Right atrium auricular region (tissue), 2 donors: ENCODE measurements at regions not wholly inside any gene's neighbourhood (a gene's known extent, or its start where the extent isn't known, plus 50 kb on each side); places are given as distances from the start of the nearest gene placed in this dataset.

Experiments
- DNase-seq: peaks from one replicate; pipeline ENCODE4 v3.0.0-alpha.2; 2019; ENCODE audit warnings: low spot score
- H3K27ac ChIP-seq, 2 donors: fragments of 200-600 bp; sonication (generic); 1 replicate in 1 of 2; 2 replicates in 1 of 2; pipeline ENCODE4 v1.5.1; 2016 to 2019
- H3K27me3 ChIP-seq, 2 donors: fragments of 200-600 bp; sonication (generic); one replicate each; pipeline versions ENCODE4 v1.5.1 to v1.6.0; 2017 to 2019
- H3K36me3 ChIP-seq: fragments of 200-600 bp; sonication (generic); one replicate; pipeline ENCODE4 v1.5.1; 2016
- H3K4me1 ChIP-seq, 2 donors: fragments of 200-600 bp; sonication (generic); one replicate each; pipeline versions ENCODE4 v1.5.1 to v1.6.0; 2017 to 2019
- H3K4me3 ChIP-seq, 2 donors: fragments of 200-600 bp; sonication (generic); 1 replicate in 1 of 2; 2 replicates in 1 of 2; pipeline ENCODE4 v1.5.1; 2017 to 2019; ENCODE audit warnings: mild to moderate bottlenecking in 1 of 2, moderate library complexity in 1 of 2
- H3K9me3 ChIP-seq, 2 donors: fragments of 200-600 bp; sonication (generic); one replicate each; pipeline ENCODE4 v1.5.1; 2019
- TF ChIP-seq, protein P1 (sequence below), 2 donors: fragments of 200-600 bp; sonication (generic); IDR thresholded peaks; one replicate each; pipeline ENCODE4 v1.5.1; 2019; ENCODE audit warnings: antibody characterized with exemption in 2 of 2

DNA sequence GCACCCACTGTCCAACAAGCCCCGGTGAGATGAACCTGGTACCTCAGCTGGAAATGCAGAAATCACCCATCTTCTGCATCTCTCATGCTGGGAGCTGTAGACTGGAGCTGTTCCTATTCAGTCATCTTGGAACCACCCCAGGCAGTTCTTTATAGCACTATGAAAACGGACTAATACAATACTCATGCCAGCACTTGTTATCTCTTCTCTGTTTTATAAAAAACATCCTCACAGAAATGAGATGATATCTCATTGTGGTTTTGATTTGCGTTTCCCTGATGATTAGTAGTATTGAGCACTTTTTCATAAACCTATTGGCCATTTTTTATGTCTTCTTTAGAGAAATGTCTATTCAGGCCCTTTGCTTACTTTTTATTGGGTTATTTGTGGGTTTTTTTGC is 156.2 kb upstream of the ARPP21 start:
- Histone ChIP-seq H3K4me3 (no peak overlapping the region), H3K4me1 (no peaks in the 10 kb centered on the region), H3K27me3 (no peaks in the 10 kb centered on the region), H3K27ac (no peak overlapping the region), H3K36me3 (no peaks in the 10 kb centered on the region), H3K9me3 (no peaks in the 10 kb centered on the region)
- DNase-seq: no peak
- TF ChIP-seq, protein P1, sequence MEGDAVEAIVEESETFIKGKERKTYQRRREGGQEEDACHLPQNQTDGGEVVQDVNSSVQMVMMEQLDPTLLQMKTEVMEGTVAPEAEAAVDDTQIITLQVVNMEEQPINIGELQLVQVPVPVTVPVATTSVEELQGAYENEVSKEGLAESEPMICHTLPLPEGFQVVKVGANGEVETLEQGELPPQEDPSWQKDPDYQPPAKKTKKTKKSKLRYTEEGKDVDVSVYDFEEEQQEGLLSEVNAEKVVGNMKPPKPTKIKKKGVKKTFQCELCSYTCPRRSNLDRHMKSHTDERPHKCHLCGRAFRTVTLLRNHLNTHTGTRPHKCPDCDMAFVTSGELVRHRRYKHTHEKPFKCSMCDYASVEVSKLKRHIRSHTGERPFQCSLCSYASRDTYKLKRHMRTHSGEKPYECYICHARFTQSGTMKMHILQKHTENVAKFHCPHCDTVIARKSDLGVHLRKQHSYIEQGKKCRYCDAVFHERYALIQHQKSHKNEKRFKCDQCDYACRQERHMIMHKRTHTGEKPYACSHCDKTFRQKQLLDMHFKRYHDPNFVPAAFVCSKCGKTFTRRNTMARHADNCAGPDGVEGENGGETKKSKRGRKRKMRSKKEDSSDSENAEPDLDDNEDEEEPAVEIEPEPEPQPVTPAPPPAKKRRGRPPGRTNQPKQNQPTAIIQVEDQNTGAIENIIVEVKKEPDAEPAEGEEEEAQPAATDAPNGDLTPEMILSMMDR (IDR thresholded peaks at IDR 0.05): no peak

DNA sequence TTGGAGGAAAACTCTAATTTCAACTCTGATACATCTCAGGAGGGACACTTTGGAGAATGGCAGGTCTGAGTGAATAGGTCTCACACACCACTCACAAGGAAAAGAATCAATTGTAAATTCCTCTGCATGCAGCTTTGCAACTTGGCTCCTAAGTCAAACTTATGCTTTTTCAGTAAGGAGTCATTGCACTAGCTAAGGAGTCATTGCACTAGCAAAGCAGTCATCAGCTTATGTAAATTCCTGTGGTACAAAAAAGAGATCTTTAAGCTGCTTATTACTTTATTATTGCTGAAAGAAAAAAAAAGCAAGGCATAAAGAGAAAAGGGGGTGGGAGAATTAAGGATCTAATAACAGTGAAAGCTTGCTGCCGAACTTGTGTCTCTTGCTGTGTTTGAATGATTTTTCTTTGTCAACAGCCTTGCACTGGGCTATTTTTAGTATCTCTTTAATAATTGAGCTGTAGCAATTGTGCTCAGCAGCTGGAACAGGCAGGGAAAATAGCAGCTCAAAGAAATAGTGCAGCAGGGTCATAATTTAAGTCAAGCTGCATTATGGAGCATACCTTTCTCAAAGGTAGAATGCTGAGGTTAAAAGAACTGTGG is 154.3 kb upstream of the ARPP21 start:
- H3K36me3 ChIP-seq: no peaks in the 10 kb centered on the region
- H3K27me3 ChIP-seq: no peaks in the 10 kb centered on the region
- no peak overlapping the region for H3K27ac ChIP-seq
- no peak for DNase-seq
- TF ChIP-seq, protein P1 (IDR thresholded peaks at IDR 0.05): no peak
- no peak overlapping the region for H3K4me3 ChIP-seq
- no peaks in the 10 kb centered on the region for H3K4me1 ChIP-seq
- no peaks in the 10 kb centered on the region for H3K9me3 ChIP-seq

DNA sequence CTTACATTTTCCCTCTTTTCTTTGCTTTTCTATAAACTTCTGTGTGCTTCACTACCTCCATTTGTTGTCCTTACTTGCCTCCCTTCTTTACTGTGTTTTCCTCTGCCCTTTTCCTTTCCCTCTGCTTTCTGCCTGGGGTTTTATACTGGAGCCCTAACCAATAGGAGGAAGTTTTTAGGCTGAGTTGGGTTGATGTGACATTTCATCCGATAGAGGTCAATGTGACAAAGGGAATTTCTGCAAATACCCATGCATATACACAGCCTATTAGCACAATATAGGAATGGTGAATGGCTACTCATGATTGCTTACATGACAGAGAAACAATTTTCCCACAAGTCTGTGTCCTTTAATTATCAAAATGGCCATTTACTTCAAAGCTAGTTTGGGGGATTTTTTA is 153.0 kb upstream of the ARPP21 start:
- TF ChIP-seq, protein P1 (IDR thresholded peaks at IDR 0.05): no peak
- DNase-seq: no peak
- no peaks in the 10 kb centered on the region for H3K9me3 ChIP-seq
- no peaks in the 10 kb centered on the region for H3K27me3 ChIP-seq
- no peak overlapping the region for H3K27ac ChIP-seq
- no peak overlapping the region for H3K4me3 ChIP-seq
- H3K4me1 ChIP-seq: no peaks in the 10 kb centered on the region
- no peaks in the 10 kb centered on the region for H3K36me3 ChIP-seq

DNA sequence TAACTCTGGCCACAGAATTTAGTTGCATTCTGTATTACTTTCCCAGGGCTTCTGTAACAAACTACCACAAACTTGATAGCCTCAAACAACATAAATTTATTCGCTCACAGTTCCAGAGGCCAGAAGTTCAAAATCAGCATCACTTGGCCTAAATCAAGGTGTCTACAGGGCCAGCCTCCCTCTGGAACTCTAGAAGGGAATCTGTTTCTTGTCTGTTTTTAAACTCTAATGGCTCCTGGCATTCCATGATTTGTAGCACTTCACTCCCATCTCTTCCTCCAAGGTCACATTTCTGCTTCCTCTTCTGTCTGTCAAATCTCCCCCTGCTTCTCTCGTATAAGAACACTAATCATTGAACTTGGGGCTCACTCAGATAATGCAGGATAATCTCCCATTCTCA is 151.9 kb upstream of the ARPP21 start:
- DNase-seq: no peak
- no peak overlapping the region for H3K4me3 ChIP-seq
- H3K9me3 ChIP-seq: no peaks in the 10 kb centered on the region
- no peaks in the 10 kb centered on the region for H3K27me3 ChIP-seq
- no peaks in the 10 kb centered on the region for H3K4me1 ChIP-seq
- TF ChIP-seq, protein P1 (IDR thresholded peaks at IDR 0.05): no peak
- no peak overlapping the region for H3K27ac ChIP-seq
- no peaks in the 10 kb centered on the region for H3K36me3 ChIP-seq

DNA sequence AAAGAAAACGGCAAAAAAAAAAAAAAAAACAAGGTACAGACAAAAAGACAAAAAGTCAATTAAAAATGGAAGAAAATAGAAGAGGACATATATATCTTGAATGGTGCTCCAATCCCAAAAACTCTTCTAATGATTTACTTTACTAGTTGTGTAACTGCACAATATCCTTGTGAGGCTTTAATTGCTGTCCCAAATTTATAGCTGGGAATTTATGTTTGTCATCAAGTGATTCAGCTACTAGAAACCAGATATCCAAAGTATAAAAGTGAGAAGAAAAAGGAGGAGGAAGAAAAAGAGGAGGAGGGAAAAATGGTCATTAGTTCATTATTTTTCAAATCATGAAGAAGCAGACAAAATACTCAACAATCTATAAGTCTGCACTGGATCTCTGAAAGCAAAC is 150.8 kb upstream of the ARPP21 start:
- Histone ChIP-seq H3K36me3 (no peaks in the 10 kb centered on the region), H3K27me3 (no peaks in the 10 kb centered on the region), H3K4me1 (no peaks in the 10 kb centered on the region), H3K27ac (no peak overlapping the region), H3K4me3 (no peak overlapping the region), H3K9me3 (no peaks in the 10 kb centered on the region)
- no peak for DNase-seq
- TF ChIP-seq, protein P1 (IDR thresholded peaks at IDR 0.05): no peak

DNA sequence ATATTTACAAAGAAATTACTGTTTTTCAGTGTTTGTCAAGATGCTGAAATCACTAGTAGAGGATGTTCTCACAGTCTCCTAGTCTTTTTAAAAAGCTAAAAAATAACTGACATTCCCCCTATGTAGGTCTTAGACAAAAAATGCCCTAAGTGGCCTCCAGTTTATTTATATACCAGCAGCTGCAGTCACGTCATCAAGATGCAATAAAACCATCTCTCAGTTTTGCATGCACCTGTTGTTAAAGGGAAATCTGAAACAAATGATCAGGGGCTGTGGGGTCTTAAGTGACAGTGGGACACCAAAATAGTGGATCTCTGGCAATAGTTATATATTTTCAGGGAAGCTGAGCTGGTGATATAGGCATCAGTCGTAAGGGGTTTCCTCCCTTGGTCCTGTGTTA is 146.5 kb upstream of the ARPP21 start:
- TF ChIP-seq, protein P1 (IDR thresholded peaks at IDR 0.05): no peak
- H3K36me3 ChIP-seq: no peaks in the 10 kb centered on the region
- no peaks in the 10 kb centered on the region for H3K9me3 ChIP-seq
- H3K4me1 ChIP-seq: no peaks in the 10 kb centered on the region
- no peaks in the 10 kb centered on the region for H3K27me3 ChIP-seq
- no peak for DNase-seq
- H3K27ac ChIP-seq: no peak overlapping the region
- no peak overlapping the region for H3K4me3 ChIP-seq
